ENCODE measurements at regions not wholly inside any gene's neighbourhood (a gene's known extent, or its start where the extent isn't known, plus 50 kb on each side); places are given as distances from the start of the nearest gene placed in this dataset.

DNA sequence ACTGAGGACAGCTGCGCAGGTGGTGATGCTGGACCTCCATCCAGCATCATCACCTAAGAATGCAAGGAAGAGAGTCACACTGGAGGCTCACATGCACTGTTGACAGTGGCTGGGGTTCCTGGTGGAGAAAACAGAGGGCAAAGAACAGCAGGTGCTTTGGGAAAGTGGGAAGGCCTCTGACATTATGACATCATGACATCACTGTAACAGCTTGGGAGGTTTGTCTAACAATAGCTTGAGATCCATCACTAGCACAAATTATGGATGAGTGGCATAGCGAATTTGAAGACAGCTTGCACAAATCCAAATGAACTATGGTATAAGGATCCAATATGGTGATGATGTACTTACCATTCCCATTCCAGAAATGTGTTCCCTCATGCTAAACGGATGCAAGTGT is 226.5 kb upstream of the MPHOSPH6 start:
- TF ChIP-seq, protein P1, sequence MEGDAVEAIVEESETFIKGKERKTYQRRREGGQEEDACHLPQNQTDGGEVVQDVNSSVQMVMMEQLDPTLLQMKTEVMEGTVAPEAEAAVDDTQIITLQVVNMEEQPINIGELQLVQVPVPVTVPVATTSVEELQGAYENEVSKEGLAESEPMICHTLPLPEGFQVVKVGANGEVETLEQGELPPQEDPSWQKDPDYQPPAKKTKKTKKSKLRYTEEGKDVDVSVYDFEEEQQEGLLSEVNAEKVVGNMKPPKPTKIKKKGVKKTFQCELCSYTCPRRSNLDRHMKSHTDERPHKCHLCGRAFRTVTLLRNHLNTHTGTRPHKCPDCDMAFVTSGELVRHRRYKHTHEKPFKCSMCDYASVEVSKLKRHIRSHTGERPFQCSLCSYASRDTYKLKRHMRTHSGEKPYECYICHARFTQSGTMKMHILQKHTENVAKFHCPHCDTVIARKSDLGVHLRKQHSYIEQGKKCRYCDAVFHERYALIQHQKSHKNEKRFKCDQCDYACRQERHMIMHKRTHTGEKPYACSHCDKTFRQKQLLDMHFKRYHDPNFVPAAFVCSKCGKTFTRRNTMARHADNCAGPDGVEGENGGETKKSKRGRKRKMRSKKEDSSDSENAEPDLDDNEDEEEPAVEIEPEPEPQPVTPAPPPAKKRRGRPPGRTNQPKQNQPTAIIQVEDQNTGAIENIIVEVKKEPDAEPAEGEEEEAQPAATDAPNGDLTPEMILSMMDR (IDR thresholded peaks at IDR 0.05 in 8 of 11, conservative IDR thresholded peaks at IDR 0.05 in 3 of 11), result no peak
- no peak for TF ChIP-seq POLR2A (IDR thresholded peaks at IDR 0.05)
